ENCODE measurements at regions not wholly inside any gene's neighbourhood (a gene's known extent, or its start where the extent isn't known, plus 50 kb on each side); places are given as distances from the start of the nearest gene placed in this dataset.
"Not testable (repeated sequence)": the region's sequence is repeated elsewhere in the genome, so short reads cannot be mapped to it uniquely, and the experiment has no call there.

DNA sequence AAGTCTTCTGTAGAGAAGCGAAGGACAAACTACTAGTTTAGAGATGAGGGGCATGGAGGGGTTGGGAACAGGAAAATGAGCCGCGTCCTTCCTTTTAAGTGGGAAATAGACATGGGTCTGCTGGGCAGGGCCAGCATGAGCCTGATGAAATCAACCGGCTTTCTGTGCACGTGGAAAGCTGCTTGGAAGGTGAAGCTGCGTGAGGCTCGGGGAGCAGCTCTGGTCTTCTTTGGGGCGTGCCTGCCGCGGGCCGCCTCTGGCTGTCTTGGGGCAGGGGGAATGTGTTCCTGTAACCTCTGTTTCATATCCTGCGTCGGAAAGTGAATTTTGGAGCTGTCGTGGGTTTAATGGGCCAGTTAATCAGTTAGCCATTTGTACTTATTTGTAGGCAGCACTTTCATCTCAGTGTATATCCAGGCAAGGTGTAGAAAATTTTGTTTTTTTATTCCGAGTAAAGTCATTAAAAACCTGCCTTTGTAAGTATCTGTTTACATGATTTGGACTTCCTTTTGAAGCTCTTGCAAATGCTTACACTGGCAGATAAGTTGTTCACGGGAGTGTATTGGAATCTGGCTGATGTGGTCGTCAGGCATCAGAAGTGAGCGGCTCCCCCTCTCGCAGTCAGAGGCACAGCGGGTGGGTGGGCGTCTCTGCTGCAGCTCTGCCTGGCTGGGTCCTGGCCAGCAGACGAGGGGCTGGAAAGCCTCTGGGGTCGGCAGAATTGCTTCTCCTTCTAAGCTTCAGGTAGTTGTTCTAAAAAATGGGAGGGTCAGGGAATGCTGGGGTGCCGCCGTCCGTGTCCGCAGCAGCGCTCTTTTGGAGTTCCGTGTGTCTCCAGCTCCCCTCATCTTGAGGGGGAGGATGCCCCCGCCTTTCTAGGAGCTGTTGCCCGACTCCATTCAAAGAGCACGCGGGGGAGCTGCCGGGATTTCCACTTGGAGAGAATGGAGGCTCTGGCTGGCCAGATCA, 70.5 kb upstream of the HGFAC start:
- H3K4me1 ChIP-seq (ENCODE audit: insufficient read depth, low read length) = peaks cover 34% of the 10 kb centered on the region
- WGBS = 35% methylated on average over 34 of the region's 34 CpGs
- H3K27me3 ChIP-seq (ENCODE audit: insufficient read depth, low read length) = peaks cover 14% of the 10 kb centered on the region; the same call in 1 of the 2 replicates
- H3K4me3 ChIP-seq (ENCODE audit: low read length) = no peak overlapping the region
- no peaks in the 10 kb centered on the region for H3K9me3 ChIP-seq (ENCODE audit: insufficient read depth, low read depth, low read length)
- H3K27ac ChIP-seq (ENCODE audit: low read depth, low read length) = no peak overlapping the region
- H3K36me3 ChIP-seq (ENCODE audit: insufficient read depth, low read length) = no peaks in the 10 kb centered on the region
- no peak overlapping the region for H3K9ac ChIP-seq (ENCODE audit: low read depth, low read length)

DNA sequence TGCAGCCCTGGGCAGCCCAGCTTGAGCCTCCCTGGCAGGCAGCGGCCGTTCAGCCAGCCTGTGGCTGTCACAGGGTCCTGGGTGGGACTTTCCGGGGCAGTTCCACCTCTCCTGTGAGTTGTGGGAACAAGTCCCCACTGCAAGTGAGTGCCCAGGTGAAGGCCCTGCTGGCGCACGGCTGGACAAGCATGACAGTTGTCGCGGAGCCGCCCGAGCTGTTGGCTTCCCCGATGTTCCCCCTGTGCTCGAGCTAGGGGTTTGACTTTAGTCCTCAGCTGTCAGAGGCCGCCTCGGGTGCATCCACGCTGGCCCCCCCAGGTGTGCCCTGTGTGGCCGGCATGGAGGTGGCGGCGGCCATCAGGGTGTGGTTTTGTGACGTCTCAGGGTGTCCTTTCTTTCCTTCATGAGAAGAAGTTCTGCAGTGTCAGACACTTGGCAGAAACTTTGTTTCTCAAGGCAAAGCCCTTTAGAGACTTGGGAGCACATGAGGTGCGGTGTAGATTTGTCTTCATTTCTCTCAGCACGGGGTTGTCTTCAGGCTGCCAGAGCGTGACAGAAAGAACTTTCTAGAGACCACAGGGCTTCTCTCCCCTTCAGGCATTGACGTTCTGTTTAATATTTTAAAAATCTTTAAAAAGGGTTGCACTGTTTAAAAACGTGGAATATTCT, 69.4 kb upstream of the HGFAC start:
- Histone ChIP-seq H3K9me3 (ENCODE audit: insufficient read depth, low read depth, low read length) (no peaks in the 10 kb centered on the region), H3K27me3 (ENCODE audit: insufficient read depth, low read length) (peaks cover 14% of the 10 kb centered on the region; the same call in 1 of the 2 replicates), H3K4me1 (ENCODE audit: insufficient read depth, low read length) (peaks cover 34% of the 10 kb centered on the region), H3K4me3 (ENCODE audit: low read length) (no peak overlapping the region), H3K36me3 (ENCODE audit: insufficient read depth, low read length) (no peaks in the 10 kb centered on the region), H3K27ac (ENCODE audit: low read depth, low read length) (no peak overlapping the region), H3K9ac (ENCODE audit: low read depth, low read length) (no peak overlapping the region)
- 93% methylated on average over 23 of the region's 23 CpGs for WGBS

DNA sequence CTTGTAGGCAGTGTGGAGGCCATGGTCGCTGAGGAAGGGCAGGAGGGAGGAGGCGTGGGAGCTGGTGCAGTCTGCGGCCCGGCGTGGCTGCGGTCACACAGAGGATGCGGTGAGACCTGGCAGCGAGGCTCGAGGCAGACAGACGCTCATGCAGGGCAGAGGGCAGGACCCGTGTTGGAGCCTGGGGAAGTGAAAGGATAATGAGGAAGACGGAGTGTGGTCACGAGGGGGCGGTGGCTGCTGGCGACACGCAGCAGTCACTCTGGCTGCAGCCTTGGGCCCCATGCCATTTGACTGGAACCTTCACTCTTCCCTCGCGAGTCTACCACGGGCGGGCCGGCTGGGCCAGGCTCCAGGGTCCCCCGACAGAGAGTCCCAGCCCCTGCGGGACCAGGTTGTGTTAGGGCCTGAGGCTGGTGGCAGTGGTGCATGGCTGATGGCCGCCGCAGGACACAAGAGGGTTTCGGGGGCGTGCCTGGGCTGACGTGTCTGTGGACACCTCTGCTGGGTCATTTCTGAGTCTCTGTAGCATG, 68.8 kb upstream of the HGFAC start:
- Histone ChIP-seq H3K27me3 (ENCODE audit: insufficient read depth, low read length) (peaks cover 14% of the 10 kb centered on the region; the same call in 1 of the 2 replicates), H3K36me3 (ENCODE audit: insufficient read depth, low read length) (no peaks in the 10 kb centered on the region)
- WGBS = 90% methylated on average over 28 of the region's 28 CpGs

DNA sequence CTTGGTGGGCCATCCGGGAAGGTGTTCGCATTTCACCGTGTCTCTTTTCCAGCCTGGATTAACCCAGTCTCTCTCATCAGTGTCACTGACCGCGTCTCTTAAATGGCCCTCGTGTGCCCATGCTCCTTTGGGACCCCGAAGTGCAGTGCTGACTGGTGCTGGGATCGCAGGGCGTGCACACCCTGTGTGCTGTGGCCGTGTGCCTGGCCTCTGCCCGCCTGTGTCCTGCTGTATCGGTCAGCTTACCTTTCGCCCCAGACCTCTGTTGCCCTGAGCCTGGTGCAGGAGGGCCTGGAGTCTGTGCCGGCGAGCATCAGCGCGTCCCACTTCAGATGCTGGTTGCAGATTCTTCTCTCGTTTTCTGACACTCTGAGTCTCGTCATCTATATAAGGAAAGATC, 68.3 kb upstream of the HGFAC start:
- Histone ChIP-seq H3K9ac (ENCODE audit: low read depth, low read length) (no peak overlapping the region), H3K4me3 (ENCODE audit: low read length) (no peak overlapping the region), H3K27ac (ENCODE audit: low read depth, low read length) (no peak overlapping the region), H3K9me3 (ENCODE audit: insufficient read depth, low read depth, low read length) (no peaks in the 10 kb centered on the region), H3K36me3 (ENCODE audit: insufficient read depth, low read length) (no peaks in the 10 kb centered on the region; the same call in 1 of the 2 replicates), H3K27me3 (ENCODE audit: insufficient read depth, low read length) (peaks cover 14% of the 10 kb centered on the region; the same call in 1 of the 2 replicates), H3K4me1 (ENCODE audit: insufficient read depth, low read length) (peaks cover 34% of the 10 kb centered on the region)
- 96% methylated on average over 19 of the region's 19 CpGs for WGBS

More for the DNA sequence above, 68.8 kb upstream of the HGFAC start:
- H3K4me1 ChIP-seq (ENCODE audit: insufficient read depth, low read length) = peaks cover 34% of the 10 kb centered on the region
- no peak overlapping the region for H3K27ac ChIP-seq (ENCODE audit: low read depth, low read length)
- H3K4me3 ChIP-seq (ENCODE audit: low read length) = no peak overlapping the region
- H3K9ac ChIP-seq (ENCODE audit: low read depth, low read length) = no peak overlapping the region
- no peaks in the 10 kb centered on the region for H3K9me3 ChIP-seq (ENCODE audit: insufficient read depth, low read depth, low read length)

GRCh38 chr4:3374011-3374645, 67.6 kb upstream of the HGFAC start:
- Histone ChIP-seq H3K27ac (ENCODE audit: low read depth, low read length) (no peak overlapping the region), H3K27me3 (ENCODE audit: insufficient read depth, low read length) (peaks cover 14% of the 10 kb centered on the region; the same call in 1 of the 2 replicates), H3K4me3 (ENCODE audit: low read length) (no peak overlapping the region), H3K36me3 (ENCODE audit: insufficient read depth, low read length) (no peaks in the 10 kb centered on the region; the same call in 1 of the 2 replicates), H3K9me3 (ENCODE audit: insufficient read depth, low read depth, low read length) (peaks cover 2% of the 10 kb centered on the region; the same call in 1 of the 2 replicates), H3K9ac (ENCODE audit: low read depth, low read length) (no peak overlapping the region), H3K4me1 (ENCODE audit: insufficient read depth, low read length) (peaks cover 31% of the 10 kb centered on the region)
- 94% methylated on average over 29 of the region's 29 CpGs for WGBS

DNA sequence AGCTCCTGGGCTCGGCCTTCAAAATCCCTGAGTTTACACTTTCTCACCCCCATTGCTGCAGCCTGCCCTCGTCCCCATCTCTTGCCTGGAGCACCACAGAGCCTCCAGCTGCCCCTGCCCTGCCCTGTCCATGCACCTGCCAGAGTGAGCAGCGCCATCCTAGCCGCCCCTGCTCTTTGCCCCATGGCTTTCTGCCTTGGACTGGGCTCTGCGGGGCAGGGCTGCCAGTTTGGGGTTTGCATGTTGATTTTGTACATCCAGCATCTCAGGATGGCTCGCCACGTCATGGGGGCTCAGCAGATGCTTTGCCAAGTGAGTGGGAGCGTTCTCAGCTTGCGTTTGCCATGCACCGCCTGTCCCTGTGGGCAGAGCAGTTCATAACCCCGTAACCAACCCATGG, 67.1 kb upstream of the HGFAC start:
- H3K9ac ChIP-seq (ENCODE audit: low read depth, low read length) = no peak overlapping the region
- peaks cover 14% of the 10 kb centered on the region; the same call in 1 of the 2 replicates for H3K27me3 ChIP-seq (ENCODE audit: insufficient read depth, low read length)
- H3K27ac ChIP-seq (ENCODE audit: low read depth, low read length) = no peak overlapping the region
- H3K9me3 ChIP-seq (ENCODE audit: insufficient read depth, low read depth, low read length) = peaks cover 7% of the 10 kb centered on the region; the same call in 1 of the 2 replicates
- 95% methylated on average over 11 of the region's 11 CpGs for WGBS
- no peaks in the 10 kb centered on the region; the same call in 1 of the 2 replicates for H3K36me3 ChIP-seq (ENCODE audit: insufficient read depth, low read length)
- H3K4me1 ChIP-seq (ENCODE audit: insufficient read depth, low read length) = peaks cover 26% of the 10 kb centered on the region
- H3K4me3 ChIP-seq (ENCODE audit: low read length) = no peak overlapping the region

DNA sequence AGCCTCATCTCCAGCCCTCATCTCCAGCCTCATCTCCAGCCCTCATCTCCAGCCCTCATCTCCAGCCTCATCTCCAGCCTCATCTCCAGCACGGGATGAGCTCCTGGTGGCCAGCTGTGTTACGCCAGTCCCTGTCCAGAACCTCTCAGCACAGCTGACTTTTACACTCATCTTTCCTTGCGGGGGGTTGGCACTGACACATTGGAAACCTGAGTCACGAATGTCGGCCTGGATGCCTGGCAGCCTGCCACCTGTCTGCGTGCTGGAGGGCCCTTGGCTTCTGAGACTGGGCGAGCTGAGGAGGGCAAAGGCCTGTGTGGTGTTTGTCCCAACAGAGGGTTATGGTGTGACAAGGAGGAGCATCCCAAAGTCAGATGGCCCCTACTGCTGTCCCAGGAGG, 66.1 kb upstream of the HGFAC start:
- WGBS = 95% methylated on average over 7 of the region's 7 CpGs
- Histone ChIP-seq H3K4me1 (ENCODE audit: insufficient read depth, low read length) (peaks cover 16% of the 10 kb centered on the region), H3K9ac (ENCODE audit: low read depth, low read length) (no peak overlapping the region), H3K27ac (ENCODE audit: low read depth, low read length) (no peak overlapping the region), H3K4me3 (ENCODE audit: low read length) (no peak overlapping the region), H3K27me3 (ENCODE audit: insufficient read depth, low read length) (peaks cover 10% of the 10 kb centered on the region; the same call in 1 of the 2 replicates), H3K36me3 (ENCODE audit: insufficient read depth, low read length) (no peaks in the 10 kb centered on the region; the same call in 1 of the 2 replicates), H3K9me3 (ENCODE audit: insufficient read depth, low read depth, low read length) (peaks cover 17% of the 10 kb centered on the region)

DNA sequence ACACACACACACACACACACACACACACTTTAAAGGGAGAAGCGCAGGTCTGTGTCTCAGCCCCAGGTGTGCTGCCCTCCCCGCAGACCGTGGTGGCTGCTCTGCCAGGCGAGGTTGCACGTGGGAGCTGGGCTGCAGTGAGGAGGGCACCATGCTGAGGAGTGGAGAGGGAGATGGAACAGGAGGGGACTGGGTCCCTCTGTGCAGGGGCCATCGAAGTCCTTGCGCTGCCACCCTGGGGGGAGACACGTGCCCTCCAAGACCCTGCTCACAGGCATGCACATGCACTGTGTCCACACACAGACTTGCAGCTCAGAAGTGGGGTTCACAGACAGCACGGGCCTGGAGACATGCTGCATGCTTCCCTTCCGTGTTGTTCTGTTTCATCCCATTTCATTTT, 65.5 kb upstream of the HGFAC start:
- H3K27me3 ChIP-seq (ENCODE audit: insufficient read depth, low read length) = peaks cover 4% of the 10 kb centered on the region; the same call in 1 of the 2 replicates
- H3K9me3 ChIP-seq (ENCODE audit: insufficient read depth, low read depth, low read length) = peaks cover 22% of the 10 kb centered on the region
- H3K36me3 ChIP-seq (ENCODE audit: insufficient read depth, low read length) = no peaks in the 10 kb centered on the region; the same call in 1 of the 2 replicates
- H3K27ac ChIP-seq (ENCODE audit: low read depth, low read length) = no peak overlapping the region
- H3K4me1 ChIP-seq (ENCODE audit: insufficient read depth, low read length) = peaks cover 11% of the 10 kb centered on the region
- H3K4me3 ChIP-seq (ENCODE audit: low read length) = no peak overlapping the region
- 93% methylated on average over 10 of the region's 10 CpGs for WGBS
- H3K9ac ChIP-seq (ENCODE audit: low read depth, low read length) = no peak overlapping the region

- Histone ChIP-seq H3K4me3 (ENCODE audit: low read length) (no peak overlapping the region), H3K27ac (ENCODE audit: low read depth, low read length) (no peak overlapping the region), H3K9ac (ENCODE audit: low read depth, low read length) (no peak overlapping the region), H3K27me3 (ENCODE audit: insufficient read depth, low read length) (no peaks in the 10 kb centered on the region), H3K9me3 (ENCODE audit: insufficient read depth, low read depth, low read length) (peaks cover 22% of the 10 kb centered on the region), H3K36me3 (ENCODE audit: insufficient read depth, low read length) (no peaks in the 10 kb centered on the region; the same call in 1 of the 2 replicates), H3K4me1 (ENCODE audit: insufficient read depth, low read length) (no peaks in the 10 kb centered on the region)
- WGBS = 95% methylated on average over 6 of the region's 6 CpGs
These were observed 64.2 kb upstream of the HGFAC start for GRCh38 chr4:3377557-3377956.

- not testable (repeated sequence) for H3K27me3 ChIP-seq (ENCODE audit: insufficient read depth, low read length); H3K36me3 ChIP-seq (ENCODE audit: insufficient read depth, low read length); H3K9ac ChIP-seq (ENCODE audit: low read depth, low read length); H3K4me1 ChIP-seq (ENCODE audit: insufficient read depth, low read length); H3K27ac ChIP-seq (ENCODE audit: low read depth, low read length); H3K4me3 ChIP-seq (ENCODE audit: low read length)
- WGBS = 95% methylated on average over 3 of the region's 3 CpGs
- H3K9me3 ChIP-seq (ENCODE audit: insufficient read depth, low read depth, low read length) = peaks cover 22% of the 10 kb centered on the region
These were observed 61.4 kb upstream of the HGFAC start for GRCh38 chr4:3380336-3380735.

All from HUES64 (cell line).